ENCODE measurements at regions not wholly inside any gene's neighbourhood (a gene's known extent, or its start where the extent isn't known, plus 50 kb on each side); places are given as distances from the start of the nearest gene placed in this dataset.

DNA sequence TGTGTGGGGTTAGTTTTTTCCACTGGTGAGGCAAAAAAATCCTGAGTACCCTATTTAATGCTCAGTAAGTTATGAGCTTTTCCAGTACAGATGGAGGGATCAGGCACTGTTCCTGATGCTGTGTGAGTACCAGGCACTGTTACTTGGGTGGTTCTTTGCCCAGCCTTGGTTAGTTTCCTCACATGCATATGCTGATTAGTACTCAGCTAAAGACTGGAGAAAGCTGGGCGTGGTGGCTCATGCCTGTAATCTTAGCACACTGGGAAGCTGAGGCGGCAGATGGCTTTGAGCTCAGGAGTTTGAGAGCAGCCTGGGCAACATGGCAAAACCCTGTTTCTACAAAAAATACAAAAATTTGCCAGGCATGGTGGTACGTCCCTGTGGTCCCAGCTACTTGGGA, 210.3 kb upstream of the SGO1 start:
- H3K9me3 Mint-ChIP-seq, result no peaks in the 10 kb centered on the region
- no peaks in the 10 kb centered on the region for H3K36me3 Mint-ChIP-seq (ENCODE audit: low read depth)
- H3K27ac Mint-ChIP-seq, result no peak overlapping the region
- no peaks in the 10 kb centered on the region for H3K4me1 Mint-ChIP-seq
- peaks cover 7% of the 10 kb centered on the region for H3K27me3 Mint-ChIP-seq (ENCODE audit: low read depth)
- H3K4me3 Mint-ChIP-seq, result no peak overlapping the region
- TF ChIP-seq, protein P1, sequence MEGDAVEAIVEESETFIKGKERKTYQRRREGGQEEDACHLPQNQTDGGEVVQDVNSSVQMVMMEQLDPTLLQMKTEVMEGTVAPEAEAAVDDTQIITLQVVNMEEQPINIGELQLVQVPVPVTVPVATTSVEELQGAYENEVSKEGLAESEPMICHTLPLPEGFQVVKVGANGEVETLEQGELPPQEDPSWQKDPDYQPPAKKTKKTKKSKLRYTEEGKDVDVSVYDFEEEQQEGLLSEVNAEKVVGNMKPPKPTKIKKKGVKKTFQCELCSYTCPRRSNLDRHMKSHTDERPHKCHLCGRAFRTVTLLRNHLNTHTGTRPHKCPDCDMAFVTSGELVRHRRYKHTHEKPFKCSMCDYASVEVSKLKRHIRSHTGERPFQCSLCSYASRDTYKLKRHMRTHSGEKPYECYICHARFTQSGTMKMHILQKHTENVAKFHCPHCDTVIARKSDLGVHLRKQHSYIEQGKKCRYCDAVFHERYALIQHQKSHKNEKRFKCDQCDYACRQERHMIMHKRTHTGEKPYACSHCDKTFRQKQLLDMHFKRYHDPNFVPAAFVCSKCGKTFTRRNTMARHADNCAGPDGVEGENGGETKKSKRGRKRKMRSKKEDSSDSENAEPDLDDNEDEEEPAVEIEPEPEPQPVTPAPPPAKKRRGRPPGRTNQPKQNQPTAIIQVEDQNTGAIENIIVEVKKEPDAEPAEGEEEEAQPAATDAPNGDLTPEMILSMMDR (IDR thresholded peaks at IDR 0.05; ENCODE audit: unreplicated experiment in 3 of 3), result no peak

DNA sequence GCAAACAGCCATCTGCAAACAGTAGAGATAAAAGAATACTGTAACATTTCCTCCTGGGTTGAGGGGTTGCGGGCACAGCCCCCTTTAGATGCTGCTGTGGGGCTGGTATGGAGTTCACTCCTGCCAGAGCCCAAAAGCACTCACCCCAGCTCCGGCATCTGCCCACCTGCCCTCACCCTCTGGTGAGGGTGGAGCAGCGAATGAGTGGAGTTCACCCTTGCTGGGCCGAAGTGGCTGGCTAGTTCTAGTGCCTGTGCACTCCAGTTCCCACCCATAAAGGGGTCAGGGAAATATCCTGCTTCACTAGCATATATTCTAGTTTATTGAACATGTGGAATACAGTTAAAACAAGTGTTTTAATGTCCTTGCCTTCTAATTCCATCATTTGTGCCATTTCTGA, 209.7 kb upstream of the SGO1 start:
- Mint-ChIP-seq H3K27ac (no peak overlapping the region), H3K4me1 (no peaks in the 10 kb centered on the region), H3K36me3 (ENCODE audit: low read depth) (no peaks in the 10 kb centered on the region), H3K27me3 (ENCODE audit: low read depth) (peaks cover 10% of the 10 kb centered on the region), H3K9me3 (no peaks in the 10 kb centered on the region), H3K4me3 (no peak overlapping the region)
- TF ChIP-seq, protein P1 (IDR thresholded peaks at IDR 0.05; ENCODE audit: unreplicated experiment in 3 of 3), result no peak

DNA sequence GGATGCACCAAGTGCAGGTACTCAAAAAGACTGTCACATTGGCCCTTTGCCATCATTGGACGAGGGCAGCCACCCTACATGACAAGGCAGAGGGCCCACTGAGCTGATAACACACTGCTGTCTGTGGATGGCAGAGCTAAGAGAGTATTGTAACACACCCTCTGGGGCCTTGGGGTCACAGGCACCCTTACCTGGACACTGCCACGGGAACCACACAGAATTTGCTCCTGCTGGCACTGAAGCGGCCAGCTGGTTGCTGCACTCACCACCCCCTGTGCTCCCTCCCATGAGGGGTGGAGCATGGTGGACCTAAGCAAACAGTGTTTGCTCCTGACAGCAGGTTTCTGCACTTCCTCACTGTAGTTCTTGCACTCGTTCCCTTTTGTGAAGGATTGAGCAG, 208.2 kb upstream of the SGO1 start:
- no peak overlapping the region for H3K27ac Mint-ChIP-seq
- TF ChIP-seq, protein P1 (IDR thresholded peaks at IDR 0.05; ENCODE audit: unreplicated experiment in 3 of 3), result no peak

DNA sequence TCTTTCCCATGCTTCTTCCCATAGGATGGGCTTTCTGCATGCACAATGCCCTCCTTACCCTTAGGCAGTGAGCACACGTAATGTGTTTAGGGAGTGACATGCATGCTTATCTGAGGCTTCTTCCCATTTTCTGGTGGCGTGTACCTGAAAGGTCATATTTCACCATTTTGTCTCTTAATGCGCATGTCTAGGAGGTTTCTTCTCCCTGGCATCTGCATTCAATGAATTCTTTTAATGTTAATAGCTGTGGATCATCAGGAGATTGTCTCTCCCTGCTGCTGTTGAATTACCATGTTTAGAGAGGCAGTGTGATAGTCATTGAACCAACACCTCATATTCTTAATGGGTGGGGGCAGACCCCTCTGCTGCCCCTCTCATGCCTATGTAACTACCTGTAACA, 205.6 kb upstream of the SGO1 start:
- TF ChIP-seq, protein P1 (IDR thresholded peaks at IDR 0.05; ENCODE audit: unreplicated experiment in 3 of 3), result no peak
- Mint-ChIP-seq H3K27me3 (ENCODE audit: low read depth) (peaks cover 7% of the 10 kb centered on the region), H3K36me3 (ENCODE audit: low read depth) (no peaks in the 10 kb centered on the region), H3K27ac (no peak overlapping the region), H3K4me1 (no peaks in the 10 kb centered on the region), H3K4me3 (no peak overlapping the region), H3K9me3 (no peaks in the 10 kb centered on the region)

More for the DNA sequence above, 208.2 kb upstream of the SGO1 start:
- Mint-ChIP-seq H3K36me3 (ENCODE audit: low read depth) (no peaks in the 10 kb centered on the region), H3K4me1 (no peaks in the 10 kb centered on the region), H3K27me3 (ENCODE audit: low read depth) (peaks cover 10% of the 10 kb centered on the region), H3K4me3 (no peak overlapping the region), H3K9me3 (no peaks in the 10 kb centered on the region)

DNA sequence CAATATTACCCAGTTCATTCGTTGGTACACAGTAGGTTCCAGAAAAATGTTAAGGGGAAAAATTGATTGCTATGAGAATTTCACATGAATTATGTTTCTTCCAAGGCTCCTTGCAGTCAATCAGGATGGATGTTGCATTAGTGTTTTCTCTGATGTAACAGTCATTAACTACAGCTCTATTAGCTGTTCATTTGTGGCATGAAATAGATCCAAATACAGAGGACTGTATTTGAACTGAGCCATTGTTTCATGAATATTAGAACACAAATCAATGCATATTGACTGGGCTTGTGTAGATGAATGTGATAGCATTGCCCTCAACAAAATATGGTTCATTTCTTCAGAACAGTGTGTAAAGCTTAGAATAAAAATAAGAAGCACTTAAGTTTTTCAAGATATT, 203.0 kb upstream of the SGO1 start:
- no peak overlapping the region for H3K27ac Mint-ChIP-seq
- no peaks in the 10 kb centered on the region for H3K9me3 Mint-ChIP-seq
- H3K4me3 Mint-ChIP-seq, result no peak overlapping the region
- no peaks in the 10 kb centered on the region for H3K4me1 Mint-ChIP-seq
- H3K27me3 Mint-ChIP-seq (ENCODE audit: low read depth), result peaks cover 4% of the 10 kb centered on the region
- no peaks in the 10 kb centered on the region for H3K36me3 Mint-ChIP-seq (ENCODE audit: low read depth)
- TF ChIP-seq, protein P1 (IDR thresholded peaks at IDR 0.05; ENCODE audit: unreplicated experiment in 3 of 3), result no peak

DNA sequence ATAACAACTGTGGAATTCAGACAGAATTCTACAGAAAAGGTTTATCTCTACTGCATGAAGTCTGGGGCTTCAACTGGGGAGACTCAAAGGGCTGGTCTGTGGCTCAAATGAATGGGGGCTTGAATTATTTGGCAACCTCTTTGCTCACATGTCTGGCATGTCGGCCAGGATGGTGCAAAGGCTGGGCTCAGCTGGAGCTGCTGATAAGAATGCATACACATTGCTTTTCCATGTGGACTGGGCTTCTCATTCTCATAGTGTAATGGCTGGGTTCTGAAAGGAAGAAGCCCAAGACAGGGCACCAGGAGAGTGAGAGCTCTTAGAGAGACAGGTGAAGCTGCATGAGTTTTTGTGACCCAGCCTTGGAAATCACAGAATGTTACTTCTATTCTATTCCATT, 194.3 kb upstream of the SGO1 start:
- Mint-ChIP-seq H3K27ac (peak overlapping the region in 1 of 3 experiments; percentile 12), H3K4me1 (peaks cover 29% of the 10 kb centered on the region), H3K9me3 (no peaks in the 10 kb centered on the region), H3K4me3 (no peak overlapping the region), H3K36me3 (ENCODE audit: low read depth) (no peaks in the 10 kb centered on the region), H3K27me3 (ENCODE audit: low read depth) (no peaks in the 10 kb centered on the region)
- TF ChIP-seq, protein P1 (IDR thresholded peaks at IDR 0.05; ENCODE audit: unreplicated experiment in 3 of 3), result no peak

Measured in nephron (organoid).